ENCODE measurements at regions not wholly inside any gene's neighbourhood (a gene's known extent, or its start where the extent isn't known, plus 50 kb on each side); places are given as distances from the start of the nearest gene placed in this dataset.

DNA sequence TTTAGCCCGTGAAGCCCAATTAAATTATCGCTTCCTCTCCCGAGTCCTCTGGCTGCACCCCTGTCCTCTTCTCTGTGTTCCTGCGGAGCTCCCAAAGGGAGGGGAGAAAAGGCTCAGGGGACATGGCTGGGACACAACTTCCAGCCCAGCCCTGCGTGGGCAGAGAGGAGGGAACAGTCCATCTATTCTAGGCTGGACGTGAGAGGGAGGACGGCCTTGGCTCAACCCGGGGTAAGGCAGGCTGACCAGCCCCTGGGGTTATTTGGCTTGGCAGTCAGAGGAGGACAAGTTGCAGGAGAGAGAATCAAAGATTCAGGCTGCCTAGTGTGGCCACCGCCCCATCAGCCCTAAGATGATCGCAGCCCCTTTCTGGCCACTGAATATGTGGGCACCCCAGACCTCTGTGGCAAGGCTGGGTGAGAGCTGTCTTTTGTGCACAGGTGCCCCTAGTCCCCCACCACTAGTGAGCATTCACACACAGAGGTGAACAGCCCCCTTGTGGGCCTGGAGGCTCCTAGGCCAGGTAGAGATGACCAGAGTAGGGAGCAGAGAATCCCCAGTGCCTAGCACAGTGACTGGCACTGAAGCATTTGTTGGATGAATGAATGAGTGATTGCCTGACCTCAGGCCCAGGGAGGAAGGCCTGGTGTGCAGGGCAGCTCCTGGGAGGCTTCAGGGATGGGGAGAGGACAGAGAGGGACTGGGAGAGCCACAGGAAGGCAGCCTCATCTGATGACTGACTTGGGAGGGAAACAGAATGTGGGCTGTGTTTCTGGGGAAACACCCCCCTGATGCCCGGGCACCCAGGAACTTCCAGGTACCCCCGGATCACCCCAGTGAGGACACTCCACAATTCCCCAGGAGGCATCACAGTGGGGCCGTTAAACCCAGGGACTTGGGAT, 133.9 kb downstream of the C9orf50 start:
- DNase-seq = no peak

DNA sequence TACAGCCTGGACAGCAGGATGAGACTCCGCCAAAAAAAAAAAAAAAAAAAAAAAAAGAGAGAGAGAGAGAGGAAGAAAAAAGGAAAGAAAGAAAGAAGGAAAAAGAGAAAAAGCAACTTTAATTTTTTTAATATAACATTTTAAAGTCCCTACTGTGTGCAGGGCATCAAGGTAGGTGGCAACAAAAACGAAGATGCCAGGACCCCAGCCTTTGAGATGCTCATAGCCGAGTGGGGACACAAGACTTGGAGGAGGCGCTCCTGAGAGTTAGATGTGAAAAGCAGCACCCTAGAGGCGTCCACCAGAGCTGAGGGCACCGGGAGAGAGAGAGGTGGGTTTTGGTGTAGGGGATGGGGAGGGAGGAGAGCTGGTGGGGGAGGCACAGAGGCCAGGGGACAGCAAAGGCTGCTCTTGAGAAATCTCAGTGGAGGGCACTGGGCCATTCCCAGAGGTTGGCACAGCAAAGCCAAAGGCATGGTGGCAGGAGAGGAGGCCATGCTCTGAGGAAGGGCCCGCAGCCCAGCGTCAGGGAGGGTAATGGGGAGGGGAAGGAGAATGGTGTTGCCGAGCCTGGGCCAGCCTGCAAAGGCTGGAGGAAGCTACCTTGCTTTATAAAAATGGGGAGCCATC, 135.6 kb downstream of the C9orf50 start:
- no peak for DNase-seq

DNA sequence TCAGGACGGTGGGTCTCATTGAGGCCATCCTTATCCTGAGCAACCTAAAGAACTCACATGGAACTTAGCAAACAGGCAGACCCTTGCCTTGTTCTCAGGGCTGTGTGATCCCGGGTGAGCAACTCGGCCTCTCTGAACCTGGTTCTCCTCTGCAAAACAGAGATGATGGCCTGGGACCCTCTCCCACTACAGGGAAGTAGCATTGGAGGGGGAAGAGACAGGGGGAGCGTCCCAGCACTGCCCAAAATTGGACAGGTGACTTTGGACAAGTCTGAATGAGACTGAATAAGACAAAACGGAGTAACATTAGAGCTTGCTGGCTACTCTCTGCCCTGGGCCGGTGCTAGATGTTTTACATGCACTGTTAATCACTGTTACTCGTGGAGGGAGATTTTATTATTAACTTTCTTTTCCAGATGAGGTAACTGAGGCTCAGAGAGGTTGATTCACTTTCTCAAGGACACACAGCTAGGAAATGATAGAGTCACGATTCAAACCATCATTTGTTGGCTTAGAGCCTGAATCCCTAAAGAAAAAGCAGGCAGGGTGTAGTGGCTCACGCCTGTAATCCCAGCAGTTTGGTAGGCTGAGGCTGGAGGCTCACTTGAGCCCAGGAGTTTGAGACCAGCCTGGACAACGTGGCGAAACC, 136.4 kb downstream of the C9orf50 start:
- DNase-seq = no peak

DNA sequence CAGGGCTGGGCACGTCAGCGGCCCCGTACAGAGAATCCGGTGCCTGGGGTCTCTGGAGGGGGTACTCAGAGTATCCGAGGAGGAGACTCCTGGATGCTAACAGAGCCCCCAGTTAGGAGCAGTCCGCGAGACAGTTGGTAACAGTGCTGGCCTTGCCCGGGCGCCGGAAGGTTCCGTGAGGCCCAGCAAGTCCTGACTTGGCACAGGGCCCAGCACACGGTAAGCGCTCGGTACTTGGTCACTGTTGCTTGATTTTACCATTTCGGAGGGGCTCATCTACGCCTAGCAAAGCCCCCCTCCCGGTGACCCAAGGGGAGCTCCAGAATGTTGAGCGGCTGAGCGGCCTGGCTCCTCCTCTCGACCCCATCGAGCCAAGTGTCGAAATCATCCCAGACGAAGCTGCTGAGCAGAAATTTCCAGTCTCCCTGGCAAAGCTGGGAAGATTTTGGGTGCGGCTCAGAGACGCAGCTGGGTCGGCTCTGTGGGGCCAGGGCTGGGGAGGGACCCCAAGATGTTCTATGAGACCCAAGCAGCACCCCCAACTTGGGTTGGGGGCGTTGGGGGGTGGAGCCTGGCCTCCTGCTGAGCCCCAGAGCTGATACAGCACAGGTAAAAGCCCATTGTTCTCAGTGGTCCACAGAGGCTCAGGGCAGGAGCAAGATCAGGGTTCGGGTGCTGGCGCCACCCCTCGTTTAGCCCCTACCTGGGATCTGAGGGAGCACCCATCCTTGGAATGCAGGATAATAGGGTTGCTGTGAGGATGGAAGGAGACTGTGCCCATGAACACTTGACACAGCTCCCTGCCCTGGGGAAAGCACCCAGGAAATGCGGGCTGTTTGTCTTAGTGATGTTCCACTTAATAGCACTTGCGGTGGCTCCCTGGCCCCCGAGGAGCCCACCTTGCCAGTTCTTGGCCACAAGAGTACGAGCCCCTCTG, 137.2 kb downstream of the C9orf50 start:
- DNase-seq = no peak

DNA sequence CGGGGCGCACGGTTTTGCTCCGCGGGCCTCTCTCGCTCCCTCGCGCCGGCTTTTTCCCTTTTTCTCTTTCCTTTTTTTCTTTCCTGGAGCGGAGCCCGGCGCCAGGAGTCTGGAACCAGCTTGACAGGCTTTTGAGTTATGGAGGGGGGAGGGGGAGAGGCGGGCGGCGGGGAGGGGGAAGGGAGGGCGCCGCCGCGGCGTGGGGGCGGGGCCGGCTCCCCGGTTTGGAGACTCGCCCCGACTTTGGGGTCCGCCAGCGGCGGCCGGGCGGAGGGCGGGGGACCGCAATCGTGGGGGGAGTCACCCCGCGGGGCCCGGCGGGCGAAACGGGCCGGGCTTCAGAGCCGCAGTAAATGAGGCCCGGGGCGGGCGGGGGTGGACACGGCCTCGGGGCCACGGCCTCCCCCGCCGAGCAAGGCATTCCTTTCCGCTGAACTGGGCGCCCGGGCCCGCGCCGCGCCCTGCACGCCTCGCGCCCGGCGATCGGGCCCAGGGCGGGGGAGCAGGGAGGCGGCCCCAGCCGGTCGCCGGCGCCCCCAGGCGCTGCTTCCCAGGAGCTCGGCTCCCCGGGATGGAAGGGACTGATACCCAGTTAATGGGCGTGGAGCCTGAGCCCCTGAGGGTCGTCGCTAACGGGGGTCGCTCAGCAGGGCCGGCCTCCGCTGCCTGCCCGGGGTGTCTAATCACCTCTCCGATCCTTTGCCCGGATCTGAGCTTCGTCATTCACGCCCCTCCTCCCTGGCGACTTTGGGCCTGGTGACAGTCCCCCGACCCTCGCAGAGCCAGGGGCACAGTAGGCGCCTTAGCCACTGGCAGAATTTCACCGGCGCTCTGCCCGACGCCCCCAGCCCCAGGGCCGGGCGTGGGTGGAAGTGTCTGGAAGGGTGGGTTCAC, 138.1 kb downstream of the C9orf50 start:
- DNase-seq = no peak

DNA sequence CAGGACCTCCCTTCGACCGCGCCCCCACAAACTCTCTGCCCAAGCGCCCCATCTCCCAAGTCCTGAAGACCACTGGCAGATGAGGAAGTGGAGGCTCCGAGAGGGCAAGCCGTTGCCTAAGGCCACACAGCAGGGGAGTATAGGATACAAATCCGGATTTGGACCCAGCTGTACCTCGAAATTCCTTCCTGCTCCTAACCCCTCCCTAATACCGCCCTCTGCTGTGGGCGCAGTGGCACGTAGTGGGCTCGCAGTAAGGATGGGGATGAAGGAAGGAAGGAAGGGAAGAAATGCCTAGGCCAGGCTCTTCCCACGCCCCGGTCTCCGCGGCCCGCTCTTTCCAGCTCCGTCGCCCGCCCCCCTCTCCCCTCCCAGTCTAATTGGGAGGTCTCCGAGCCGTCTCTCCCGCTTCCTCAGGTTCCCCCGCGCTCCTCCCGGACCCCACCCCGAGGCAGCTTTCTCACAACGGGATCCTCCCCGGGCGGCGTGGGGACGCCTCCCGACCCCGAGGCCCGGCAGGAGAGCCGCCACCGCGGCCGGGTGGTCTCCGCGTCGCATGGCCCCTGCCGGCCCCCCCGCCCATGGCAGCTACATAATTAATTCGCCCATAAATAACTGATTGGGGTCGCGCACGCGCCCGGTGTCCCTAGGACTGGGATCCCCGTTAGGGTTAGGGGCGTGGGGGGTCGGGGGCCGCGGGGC, 138.9 kb downstream of the C9orf50 start:
- no peak for DNase-seq

DNA sequence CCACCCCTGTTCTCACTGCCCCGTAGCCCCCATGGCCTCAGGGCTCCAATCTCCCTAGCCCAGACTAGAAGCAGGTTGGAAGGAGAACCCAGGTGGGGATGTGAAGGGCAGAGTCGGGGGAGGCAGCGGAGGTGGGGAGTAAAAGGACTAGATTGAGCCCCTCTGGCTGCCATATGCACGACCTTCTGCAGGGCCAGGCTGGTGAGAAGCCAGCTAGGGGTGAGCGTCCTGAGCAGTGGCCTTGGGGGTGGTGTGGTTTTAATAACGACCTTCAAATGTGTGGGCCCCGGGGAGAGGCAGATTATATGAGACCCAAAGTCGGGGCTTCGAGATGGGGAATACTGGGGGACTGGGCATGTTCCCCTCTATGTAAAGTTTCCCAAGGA, 139.5 kb downstream of the C9orf50 start:
- no peak for DNase-seq

DNA sequence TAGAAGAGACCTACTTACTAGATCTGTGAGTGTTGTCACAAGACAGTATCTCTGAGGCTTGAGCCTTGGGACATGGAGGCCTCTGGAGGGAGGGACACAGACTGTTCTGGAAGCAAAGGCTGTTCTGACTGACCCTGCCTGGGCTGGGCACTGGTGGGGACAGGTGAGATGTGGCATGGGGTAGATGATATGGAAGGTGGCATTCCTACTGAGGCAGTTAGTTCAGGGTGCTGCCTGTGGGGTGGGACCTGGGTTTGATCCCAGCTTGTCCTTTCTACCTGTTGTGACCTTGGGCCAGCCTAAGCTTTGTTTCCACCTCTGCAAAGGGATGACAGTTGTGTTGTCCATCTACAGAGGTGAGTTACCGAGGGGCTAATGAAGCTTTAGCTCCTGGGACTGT, 140.2 kb downstream of the C9orf50 start:
- DNase-seq = no peak

DNA sequence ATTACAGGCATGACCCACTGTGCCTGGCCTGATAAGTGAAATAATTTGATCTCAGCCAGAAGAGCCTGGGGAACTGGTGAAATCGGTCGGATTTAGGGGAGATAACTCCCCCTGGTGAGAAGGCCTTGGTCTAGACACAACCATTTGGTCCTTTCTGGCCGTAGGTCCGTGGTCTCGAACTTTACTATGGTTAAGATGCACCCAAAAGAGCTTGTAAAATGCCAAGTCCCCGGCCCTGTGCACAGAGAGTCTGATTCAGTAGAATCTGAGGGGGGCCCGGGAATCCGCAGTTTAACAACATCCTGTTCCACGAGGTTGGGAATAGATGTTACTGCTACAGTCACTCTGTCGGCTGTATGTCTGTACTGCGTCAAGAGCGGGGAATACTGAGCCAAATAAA, 140.7 kb downstream of the C9orf50 start:
- no peak for DNase-seq

DNA sequence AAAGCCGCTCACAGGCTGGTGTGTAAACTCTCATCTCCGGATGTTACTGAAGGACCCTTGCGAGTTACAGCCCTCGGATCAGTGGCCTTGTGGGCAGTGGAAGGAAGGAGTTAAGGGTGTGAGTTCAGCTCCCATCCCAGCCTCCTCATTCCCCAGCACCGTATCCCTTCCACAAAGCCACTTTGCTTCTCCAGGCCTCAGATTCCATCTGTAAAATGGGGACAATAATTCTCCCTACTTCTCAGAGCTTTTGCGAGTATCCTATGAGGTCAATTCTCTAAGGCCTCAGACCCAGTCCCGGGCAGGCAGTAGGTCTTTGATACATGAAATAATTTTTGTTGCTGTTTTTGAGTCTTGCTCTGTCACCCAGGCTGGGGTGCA, 141.3 kb downstream of the C9orf50 start:
- DNase-seq = no peak

DNA sequence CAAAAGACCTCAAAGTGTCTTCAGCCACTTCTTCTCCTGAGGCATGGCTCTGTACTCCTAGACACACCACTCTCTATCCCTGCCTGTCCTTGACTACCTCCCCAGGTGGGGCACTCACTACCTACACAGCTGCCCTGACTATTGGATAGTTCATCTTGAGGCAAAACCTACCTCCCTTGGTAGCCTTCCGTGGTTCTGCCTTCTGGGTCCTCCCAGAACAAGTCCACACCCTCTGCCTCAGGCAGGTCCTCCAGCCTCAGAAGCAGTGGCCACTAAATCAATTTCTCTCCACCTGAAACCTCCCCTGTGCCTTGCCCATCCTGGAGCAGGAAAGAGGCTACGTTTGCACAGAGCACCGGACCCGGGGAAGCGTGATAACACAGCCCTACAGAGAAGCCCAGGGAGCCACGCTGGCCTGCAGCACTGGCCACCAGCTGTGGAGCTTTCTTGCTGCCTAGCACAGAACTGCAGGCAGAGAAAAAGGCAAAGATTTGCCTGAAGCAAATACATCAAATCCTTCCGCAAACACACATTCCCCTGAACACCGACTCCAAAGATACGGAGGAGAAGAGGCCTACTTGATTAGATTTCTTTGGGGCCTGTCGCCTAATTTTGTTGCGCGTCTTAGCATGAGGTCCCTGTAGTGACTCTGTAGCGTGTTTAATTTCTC, 141.8 kb downstream of the C9orf50 start:
- no peak for DNase-seq

DNA sequence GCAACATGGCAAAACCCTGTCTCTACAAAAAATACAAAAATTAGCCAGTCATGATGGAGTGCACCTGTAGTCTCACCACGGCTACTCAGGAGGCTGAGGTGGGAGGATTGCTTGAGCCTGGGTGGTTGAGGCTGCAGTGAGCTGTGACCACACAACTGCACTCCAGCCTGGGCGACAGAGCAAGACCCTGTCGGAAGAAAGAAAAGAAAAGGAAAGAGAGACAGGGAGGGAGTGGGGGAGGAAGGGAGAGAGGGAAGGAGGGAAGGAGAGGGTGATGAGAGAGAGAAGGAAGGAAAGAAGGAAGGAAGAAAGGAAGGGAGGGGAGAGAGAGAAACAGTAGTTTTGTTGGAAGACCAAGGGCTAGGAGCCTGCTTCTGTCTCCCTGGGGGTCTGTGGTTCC, 142.4 kb downstream of the C9orf50 start:
- DNase-seq = no peak

DNA sequence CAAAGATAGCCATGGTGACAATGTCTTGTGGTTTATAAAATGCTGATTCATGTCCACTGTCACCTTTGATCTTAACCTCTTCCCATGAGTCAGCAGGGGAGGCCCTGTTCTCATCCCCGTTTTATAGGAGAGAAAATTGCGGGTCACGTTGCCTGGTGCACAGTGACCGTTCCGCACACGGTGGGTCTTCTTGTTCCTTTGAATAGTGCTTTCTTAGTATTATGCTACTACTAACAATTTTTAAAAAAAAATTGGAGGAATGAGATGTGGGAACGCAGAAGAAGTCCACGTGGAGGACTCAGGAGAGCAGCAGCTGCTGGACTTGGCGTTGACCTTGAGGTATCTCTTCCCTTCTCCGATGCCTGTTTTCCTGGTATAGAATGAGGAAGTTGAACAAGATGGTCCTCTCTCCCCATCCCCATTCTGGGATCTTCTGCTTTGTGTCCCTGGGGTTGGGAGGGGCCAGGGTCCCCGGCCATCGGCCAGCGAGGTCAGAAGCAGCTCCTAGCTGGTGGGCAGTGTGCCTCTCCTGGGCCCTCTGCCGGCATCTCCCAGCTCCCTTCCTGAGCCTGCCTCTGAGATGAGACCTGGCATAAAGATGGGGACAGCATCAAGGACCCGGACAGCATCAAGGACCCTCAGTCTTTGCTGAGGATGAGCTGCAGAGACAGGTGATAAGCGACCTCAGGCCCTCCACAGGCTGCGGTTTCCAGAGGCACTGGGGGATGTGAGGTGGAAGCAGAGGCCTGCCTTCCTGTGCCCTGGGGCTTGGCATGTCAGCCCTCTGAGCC, 143.9 kb downstream of the C9orf50 start:
- DNase-seq = no peak

DNA sequence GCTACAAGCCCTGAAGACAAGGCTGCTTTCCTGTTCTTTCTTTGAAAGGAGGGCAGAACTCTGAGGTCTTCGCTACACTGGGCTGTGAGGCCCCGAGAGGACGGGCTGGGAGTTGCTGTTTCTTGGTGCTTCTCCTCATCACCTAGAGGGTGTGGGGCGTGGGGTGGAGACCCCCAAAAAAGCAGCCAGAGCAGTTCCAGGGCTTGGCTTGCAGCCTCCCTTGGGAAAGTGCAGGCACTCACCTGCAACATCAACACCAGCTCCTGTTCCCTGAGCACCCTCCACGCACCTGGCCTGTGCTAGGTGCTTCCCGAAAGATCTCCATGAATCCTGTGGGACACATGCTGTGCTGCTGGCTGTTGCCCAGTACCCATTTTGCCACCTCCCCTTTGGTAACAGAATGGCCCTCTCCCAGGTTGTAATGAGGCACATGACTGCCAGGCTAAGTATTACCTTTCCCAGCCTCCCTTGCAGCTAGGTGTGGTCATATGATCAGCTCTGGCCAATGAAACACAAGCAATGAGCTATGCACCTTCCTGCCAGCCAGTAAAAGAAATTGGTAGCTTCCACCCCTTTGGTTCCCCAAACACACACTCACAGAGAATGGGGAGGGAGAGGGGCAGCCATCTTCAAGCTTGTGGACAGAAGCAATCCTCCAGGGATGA, 146.0 kb downstream of the C9orf50 start:
- no peak for DNase-seq

DNA sequence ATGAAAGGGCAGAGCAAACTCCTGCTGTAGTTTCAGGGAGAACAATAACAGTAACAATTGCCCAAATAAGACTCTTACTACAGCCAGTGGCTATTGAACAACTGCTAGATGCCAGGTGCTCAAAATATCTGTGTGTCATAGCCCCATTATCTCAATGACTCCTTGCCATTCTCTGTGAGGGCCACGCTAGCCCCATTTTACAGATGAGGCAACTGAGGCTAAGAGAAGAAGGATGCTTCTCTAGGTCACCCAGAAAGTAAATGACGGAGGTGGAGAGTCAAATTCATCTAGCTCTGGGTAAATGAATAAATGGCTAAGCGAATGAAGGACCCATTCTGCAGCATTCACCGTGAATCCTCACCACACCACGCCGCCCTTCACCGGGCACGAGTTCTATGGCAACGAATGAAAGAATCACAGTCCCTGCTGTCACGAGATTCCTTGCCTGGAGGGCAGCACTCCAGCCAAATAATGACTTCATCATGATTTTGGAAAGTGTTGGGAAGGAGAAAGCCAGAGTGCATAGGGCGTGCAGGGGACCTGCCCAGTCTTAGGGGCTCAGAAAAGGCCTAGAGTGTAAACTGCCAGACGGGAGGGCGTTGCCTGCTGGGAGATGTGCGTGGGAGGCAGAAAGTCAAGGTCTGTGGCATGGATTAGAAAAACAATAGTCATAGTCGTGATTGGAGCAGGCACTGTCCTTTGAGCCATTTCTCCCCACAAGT, 147.2 kb downstream of the C9orf50 start:
- DNase-seq = no peak

DNA sequence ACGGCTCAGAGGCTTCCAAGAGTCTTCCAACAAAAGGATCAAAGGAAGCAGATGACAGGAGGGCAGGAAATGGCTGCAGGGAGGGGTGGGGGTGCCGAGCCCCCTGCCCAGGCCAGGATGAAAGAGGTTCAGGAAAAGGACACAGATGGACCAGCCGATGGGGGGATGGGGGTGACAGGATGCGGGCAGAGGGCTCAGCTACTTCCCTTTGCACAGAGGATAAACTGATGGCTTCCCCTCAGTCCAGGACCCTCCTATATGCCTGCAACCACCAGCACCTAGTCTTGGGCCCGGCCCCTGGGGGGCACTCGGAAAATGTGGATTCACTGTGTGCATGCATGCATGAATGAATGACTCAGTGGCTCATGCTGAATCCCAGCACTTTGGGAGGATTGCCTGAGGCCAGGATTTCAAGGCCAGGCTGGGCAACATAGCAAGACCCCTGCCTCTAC, 148.2 kb downstream of the C9orf50 start:
- no peak for DNase-seq

DNA sequence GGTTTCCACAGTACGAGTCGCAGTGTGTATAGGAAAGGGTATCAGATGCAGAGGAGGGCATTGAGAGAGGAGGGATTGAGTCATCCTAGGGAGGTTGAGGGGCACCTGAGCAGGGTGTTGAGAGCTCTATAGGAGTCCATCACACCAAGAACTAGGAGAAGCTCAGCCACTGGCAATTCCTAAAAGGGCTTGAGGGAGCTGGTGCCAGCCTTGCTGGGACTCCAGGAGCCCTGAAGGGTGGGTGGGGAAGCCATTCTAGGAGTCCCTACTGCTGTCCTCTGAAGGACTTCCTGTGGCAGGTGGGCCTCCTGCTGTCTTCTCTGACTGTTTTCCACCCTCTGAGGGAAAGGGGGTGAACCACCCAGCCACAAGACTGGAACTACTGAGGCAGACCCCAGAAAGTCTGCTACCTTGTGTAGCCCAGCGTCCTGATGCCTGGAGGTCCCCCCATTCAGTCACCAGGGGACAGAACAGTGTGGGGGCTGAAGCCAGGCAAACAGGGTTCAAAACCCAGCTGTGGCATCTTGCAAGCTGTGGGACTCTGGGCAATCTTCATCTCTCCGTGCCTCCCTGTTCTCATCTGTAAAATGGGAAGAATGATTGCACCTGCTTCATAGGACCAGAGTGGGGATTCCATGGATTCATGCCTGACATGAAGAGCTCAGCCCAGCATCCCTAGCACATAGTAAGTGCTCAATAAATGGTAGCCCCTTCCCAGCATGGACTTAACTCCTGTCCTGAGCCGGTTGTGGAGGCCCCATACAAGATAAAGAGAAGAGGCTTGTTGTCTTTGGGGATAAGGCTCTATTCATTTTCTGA, 149.5 kb downstream of the C9orf50 start:
- no peak for DNase-seq

DNA sequence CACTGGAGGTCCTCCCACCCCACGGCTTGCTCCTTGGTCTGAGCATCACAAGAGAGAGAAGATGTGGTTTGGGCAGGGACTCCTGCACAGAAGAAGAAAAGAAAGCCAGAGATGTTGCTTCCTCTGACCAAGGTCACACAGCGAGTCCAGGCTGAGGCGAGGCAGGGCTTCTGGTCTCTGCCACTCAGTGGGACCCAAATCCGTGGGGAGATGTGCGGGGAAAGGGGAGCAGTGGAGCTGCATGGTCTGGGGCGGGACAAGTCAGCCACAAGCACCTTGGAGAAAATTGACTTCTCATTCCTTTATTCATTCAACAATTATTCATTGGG, 150.9 kb downstream of the C9orf50 start:
- no peak for DNase-seq
